ENCODE measurements at regions not wholly inside any gene's neighbourhood (a gene's known extent, or its start where the extent isn't known, plus 50 kb on each side); places are given as distances from the start of the nearest gene placed in this dataset.
"Not testable (repeated sequence)": the region's sequence is repeated elsewhere in the genome, so short reads cannot be mapped to it uniquely, and the experiment has no call there.

GRCh38 chr6:86045038-86045437, 402.4 kb upstream of the SYNCRIP start:
- intact Hi-C loops (cut with DNase I) = no loop called here

GRCh38 chr6:86042214-86042613, 399.5 kb upstream of the SYNCRIP start:
- no peaks in the 10 kb centered on the region for H3K4me1 ChIP-seq
- no peak overlapping the region for H3K27ac ChIP-seq

More at GRCh38 chr6:86045038-86045437, 402.4 kb upstream of the SYNCRIP start:
- Histone ChIP-seq H3K36me3 (no peaks in the 10 kb centered on the region), H3K27me3 (no peaks in the 10 kb centered on the region), H3K27ac (no peak overlapping the region), H3K4me1 (no peaks in the 10 kb centered on the region), H3K9ac (ENCODE audit: low read depth in 2 of 2, low read length in 2 of 2) (no peak overlapping the region), H3K9me3 (no peaks in the 10 kb centered on the region), H3K4me3 (no peak overlapping the region)
- DNase-seq = no peak
- TF ChIP-seq, protein P1, sequence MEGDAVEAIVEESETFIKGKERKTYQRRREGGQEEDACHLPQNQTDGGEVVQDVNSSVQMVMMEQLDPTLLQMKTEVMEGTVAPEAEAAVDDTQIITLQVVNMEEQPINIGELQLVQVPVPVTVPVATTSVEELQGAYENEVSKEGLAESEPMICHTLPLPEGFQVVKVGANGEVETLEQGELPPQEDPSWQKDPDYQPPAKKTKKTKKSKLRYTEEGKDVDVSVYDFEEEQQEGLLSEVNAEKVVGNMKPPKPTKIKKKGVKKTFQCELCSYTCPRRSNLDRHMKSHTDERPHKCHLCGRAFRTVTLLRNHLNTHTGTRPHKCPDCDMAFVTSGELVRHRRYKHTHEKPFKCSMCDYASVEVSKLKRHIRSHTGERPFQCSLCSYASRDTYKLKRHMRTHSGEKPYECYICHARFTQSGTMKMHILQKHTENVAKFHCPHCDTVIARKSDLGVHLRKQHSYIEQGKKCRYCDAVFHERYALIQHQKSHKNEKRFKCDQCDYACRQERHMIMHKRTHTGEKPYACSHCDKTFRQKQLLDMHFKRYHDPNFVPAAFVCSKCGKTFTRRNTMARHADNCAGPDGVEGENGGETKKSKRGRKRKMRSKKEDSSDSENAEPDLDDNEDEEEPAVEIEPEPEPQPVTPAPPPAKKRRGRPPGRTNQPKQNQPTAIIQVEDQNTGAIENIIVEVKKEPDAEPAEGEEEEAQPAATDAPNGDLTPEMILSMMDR (IDR thresholded peaks at IDR 0.05) = no peak

DNA sequence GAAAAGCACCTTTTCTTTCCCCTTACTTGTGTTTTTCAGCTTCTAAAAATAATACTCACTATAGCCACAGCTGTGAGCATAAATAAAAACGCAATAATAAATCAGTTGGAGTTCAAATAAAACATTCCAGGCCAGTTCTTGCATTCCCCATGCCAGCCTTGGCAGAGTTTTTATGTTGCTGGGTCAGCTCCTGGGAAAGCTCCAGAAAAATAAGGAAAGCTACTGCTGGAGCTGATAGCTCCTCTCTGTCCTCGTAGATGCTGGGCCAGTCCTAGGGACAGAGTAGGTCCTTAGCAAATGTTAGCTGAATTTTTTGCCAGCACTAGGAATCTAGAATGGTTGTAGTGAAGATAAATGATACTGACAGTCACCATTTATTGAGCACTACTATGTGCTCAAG, 389.0 kb upstream of the SYNCRIP start:
- no peak for DNase-seq
- H3K9ac ChIP-seq (ENCODE audit: low read depth in 2 of 2, low read length in 2 of 2) = no peak overlapping the region
- no peaks in the 10 kb centered on the region for H3K9me3 ChIP-seq
- no peaks in the 10 kb centered on the region for H3K27me3 ChIP-seq
- intact Hi-C loops (cut with DNase I) = no loop called here
- H3K36me3 ChIP-seq = no peaks in the 10 kb centered on the region
- H3K4me3 ChIP-seq = no peak overlapping the region
- H3K27ac ChIP-seq = no peak overlapping the region
- H3K4me1 ChIP-seq = no peaks in the 10 kb centered on the region
- TF ChIP-seq, protein P1 (IDR thresholded peaks at IDR 0.05) = no peak

More at GRCh38 chr6:86042214-86042613, 399.5 kb upstream of the SYNCRIP start:
- Histone ChIP-seq H3K36me3 (no peaks in the 10 kb centered on the region), H3K9me3 (no peaks in the 10 kb centered on the region), H3K4me3 (no peak overlapping the region), H3K27me3 (no peaks in the 10 kb centered on the region), H3K9ac (ENCODE audit: low read depth in 2 of 2, low read length in 2 of 2) (no peak overlapping the region)
- intact Hi-C loops (cut with DNase I) = no loop called here
- TF ChIP-seq, protein P1 (IDR thresholded peaks at IDR 0.05) = no peak
- DNase-seq = no peak

- no peaks in the 10 kb centered on the region for H3K9me3 ChIP-seq
- intact Hi-C loops (cut with DNase I) = no loop called here
- H3K4me3 ChIP-seq = no peak overlapping the region
- H3K27me3 ChIP-seq = no peaks in the 10 kb centered on the region
- no peaks in the 10 kb centered on the region for H3K4me1 ChIP-seq
- no peak overlapping the region for H3K9ac ChIP-seq (ENCODE audit: low read depth in 2 of 2, low read length in 2 of 2)
- no peaks in the 10 kb centered on the region for H3K36me3 ChIP-seq
- TF ChIP-seq, protein P1 (IDR thresholded peaks at IDR 0.05) = no peak
- DNase-seq = no peak
- H3K27ac ChIP-seq = no peak overlapping the region
These were observed 388.2 kb upstream of the SYNCRIP start for GRCh38 chr6:86030875-86031274.

DNA sequence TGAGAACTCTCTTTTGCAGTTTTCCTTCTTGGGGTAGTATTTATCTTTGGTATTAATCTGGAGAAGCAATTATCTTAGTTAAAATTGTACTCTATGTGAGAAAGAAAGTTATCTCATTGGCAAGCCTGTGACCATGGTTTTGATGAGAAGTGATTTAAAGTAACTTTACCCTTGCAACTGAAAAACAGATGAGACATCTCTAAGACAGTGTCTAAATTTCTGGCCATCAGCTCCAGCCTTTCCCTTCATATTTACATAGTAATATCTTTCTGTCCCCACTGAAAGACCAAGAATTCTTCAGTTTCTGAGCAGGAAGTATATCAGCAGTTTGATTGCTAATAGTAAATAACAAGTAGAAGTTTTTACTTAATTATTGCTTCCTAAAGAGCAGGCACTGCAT, 386.1 kb upstream of the SYNCRIP start:
- no peaks in the 10 kb centered on the region for H3K9me3 ChIP-seq
- no peaks in the 10 kb centered on the region for H3K36me3 ChIP-seq
- intact Hi-C loops (cut with DNase I) = no loop called here
- TF ChIP-seq, protein P1 (IDR thresholded peaks at IDR 0.05) = no peak
- H3K9ac ChIP-seq (ENCODE audit: low read depth in 2 of 2, low read length in 2 of 2) = no peak overlapping the region
- H3K27ac ChIP-seq = no peak overlapping the region
- no peaks in the 10 kb centered on the region for H3K27me3 ChIP-seq
- no peak for DNase-seq
- H3K4me3 ChIP-seq = no peak overlapping the region
- H3K4me1 ChIP-seq = no peaks in the 10 kb centered on the region

GRCh38 chr6:86026890-86027289, 384.2 kb upstream of the SYNCRIP start:
- H3K27me3 ChIP-seq; intact Hi-C loops (cut with DNase I); H3K4me3 ChIP-seq; H3K9me3 ChIP-seq; H3K27ac ChIP-seq; H3K4me1 ChIP-seq; DNase-seq; H3K9ac ChIP-seq (ENCODE audit: low read depth in 2 of 2, low read length in 2 of 2); H3K36me3 ChIP-seq: not testable (repeated sequence)

All from colonic mucosa (tissue), 4 donors.